ENCODE measurements at regions not wholly inside any gene's neighbourhood (a gene's known extent, or its start where the extent isn't known, plus 50 kb on each side); places are given as distances from the start of the nearest gene placed in this dataset.

- peaks cover 2% of the 10 kb centered on the region for H3K27me3 ChIP-seq (ENCODE audit: insufficient read depth, poor library complexity, severe bottlenecking)
- DNase-seq (ENCODE audit: low read depth in 1 of 2, low spot score in 1 of 2) = no peak
- no peak overlapping the region for H3K4me3 ChIP-seq (replicated peaks; ENCODE audit: insufficient read depth, low read length)
- TF ChIP-seq REST (IDR thresholded peaks at IDR 0.05; ENCODE audit: insufficient replicate concordance, low read depth) = no peak
- TF ChIP-seq SPI1 (IDR thresholded peaks at IDR 0.05; ENCODE audit: borderline replicate concordance, low read depth) = no peak
- no peak for TF ChIP-seq POLR2AphosphoS5 (IDR thresholded peaks at IDR 0.05; ENCODE audit: low read depth)
- no peak for TF ChIP-seq GABPA (IDR thresholded peaks at IDR 0.05; ENCODE audit: low read depth)
- no peak for TF ChIP-seq CTCF (IDR thresholded peaks at IDR 0.05; ENCODE audit: insufficient read depth, low read length)
- no peak overlapping the region for H3K27ac ChIP-seq (replicated peaks)
Observed at GRCh38 chr9:73038089-73038509, 85.2 kb upstream of the ALDH1A1 start.

GRCh38 chr9:73037613-73038012, 84.8 kb upstream of the ALDH1A1 start:
- peaks cover 2% of the 10 kb centered on the region for H3K27me3 ChIP-seq (ENCODE audit: insufficient read depth, poor library complexity, severe bottlenecking)
- DNase-seq (ENCODE audit: low read depth in 1 of 2, low spot score in 1 of 2) = no peak
- no peak overlapping the region for H3K27ac ChIP-seq (replicated peaks)

GRCh38 chr9:73034962-73035361, 82.1 kb upstream of the ALDH1A1 start:
- no peak for TF ChIP-seq GABPA (IDR thresholded peaks at IDR 0.05; ENCODE audit: low read depth)
- no peak for TF ChIP-seq REST (IDR thresholded peaks at IDR 0.05; ENCODE audit: insufficient replicate concordance, low read depth)
- no peak for TF ChIP-seq POLR2AphosphoS5 (IDR thresholded peaks at IDR 0.05; ENCODE audit: low read depth)
- no peak for TF ChIP-seq SPI1 (IDR thresholded peaks at IDR 0.05; ENCODE audit: borderline replicate concordance, low read depth)
- no peak for TF ChIP-seq CTCF (IDR thresholded peaks at IDR 0.05; ENCODE audit: insufficient read depth, low read length)
- H3K27ac ChIP-seq (replicated peaks) = no peak overlapping the region
- no peak for DNase-seq (ENCODE audit: low read depth in 1 of 2, low spot score in 1 of 2)
- H3K4me3 ChIP-seq (replicated peaks; ENCODE audit: insufficient read depth, low read length) = no peak overlapping the region
- H3K27me3 ChIP-seq (ENCODE audit: insufficient read depth, poor library complexity, severe bottlenecking) = peaks cover 2% of the 10 kb centered on the region

More at GRCh38 chr9:73037613-73038012, 84.8 kb upstream of the ALDH1A1 start:
- no peak overlapping the region for H3K4me3 ChIP-seq (replicated peaks; ENCODE audit: insufficient read depth, low read length)
- TF ChIP-seq GABPA (IDR thresholded peaks at IDR 0.05; ENCODE audit: low read depth) (no peak), REST (IDR thresholded peaks at IDR 0.05; ENCODE audit: insufficient replicate concordance, low read depth) (no peak), CTCF (IDR thresholded peaks at IDR 0.05; ENCODE audit: insufficient read depth, low read length) (no peak), SPI1 (IDR thresholded peaks at IDR 0.05; ENCODE audit: borderline replicate concordance, low read depth) (no peak), POLR2AphosphoS5 (IDR thresholded peaks at IDR 0.05; ENCODE audit: low read depth) (no peak)

All from HL-60 (cell line).